H1 (cell line): ENCODE measurements at regions not wholly inside any gene's neighbourhood (a gene's known extent, or its start where the extent isn't known, plus 50 kb on each side); places are given as distances from the start of the nearest gene placed in this dataset.

ENCODE experiments used
- CTCF ChIA-PET: fragments of 300-600 bp; sonication (Branson Sonifier 250); formaldehyde crosslinking; loops from one replicate; lab custom pipeline; 2021; ENCODE audit not compliant: partially characterized antibody; lab: Charles Lee
- POLR2A ChIA-PET: fragments of 300-600 bp; sonication (Branson Sonifier 250); formaldehyde crosslinking; loops from one replicate; lab custom pipeline; 2021; ENCODE audit warnings: inconsistent platforms; ENCODE audit not compliant: partially characterized antibody; lab: Charles Lee
- DNase-seq, 2 experiments: peaks; one replicate each; pipeline versions ENCODE4 v3.0.0 to v3.0.0-alpha.2; 2010 to 2022; ENCODE audit warnings: low spot score in 2 of 2, low read depth in 1 of 2, mixed read lengths in 1 of 2
- FAIRE-seq: peaks from 2 replicates; lab custom pipeline; 2011; peaks lifted over from hg19 to GRCh38; lab: Jason Lieb, UNC
- H2AFZ ChIP-seq: 2 replicates; pipeline ENCODE4 v1.8.1; 2012; ENCODE audit warnings: low read length, inconsistent platforms
- H2AK5ac ChIP-seq: 2 replicates; pipeline ENCODE4 v1.6.1; 2013; ENCODE audit warnings: low read depth, low read length
- H2BK120ac ChIP-seq: replicated peaks from 2 replicates; pipeline ENCODE3; 2013; ENCODE audit warnings: low read depth, low read length, inconsistent platforms
- H2BK12ac ChIP-seq: 2 replicates; pipeline ENCODE4 v1.6.1; 2013; ENCODE audit warnings: low read depth, low read length
- H2BK15ac ChIP-seq: 2 replicates; pipeline ENCODE4 v1.6.1; 2013; ENCODE audit warnings: low read length
- H2BK20ac ChIP-seq: 2 replicates; pipeline ENCODE4 v1.6.1; 2013; ENCODE audit warnings: low read length
- H2BK5ac ChIP-seq: 2 replicates; pipeline ENCODE4 v1.6.1; 2013; ENCODE audit warnings: low read depth, low read length
- H3K14ac ChIP-seq: 2 replicates; pipeline ENCODE4 v1.6.1; 2013; ENCODE audit warnings: inconsistent platforms; ENCODE audit not compliant: insufficient read length
- H3K18ac ChIP-seq: 2 replicates; pipeline ENCODE4 v1.6.1; 2013; ENCODE audit warnings: low read length; ENCODE audit errors: extremely low read depth
- H3K23ac ChIP-seq: 2 replicates; pipeline ENCODE4 v1.6.1; 2013; ENCODE audit warnings: inconsistent platforms; ENCODE audit not compliant: insufficient read length
- H3K23me2 ChIP-seq: 2 replicates; pipeline ENCODE4 v1.6.1; 2013; ENCODE audit warnings: low read depth, low read length
- H3K27ac ChIP-seq: 2 replicates; pipeline ENCODE4 v1.6.1; 2011; ENCODE audit warnings: low read depth, low read length, inconsistent platforms
- H3K27me3 ChIP-seq, 4 experiments: replicated peaks in 1 of 4; 1 replicate in 1 of 4; 2 replicates in 3 of 4; pipeline versions ENCODE4 v1.6.1 to v1.8.1; 2011 to 2013; ENCODE audit warnings: low read length in 3 of 4, mild to moderate bottlenecking in 3 of 4, inconsistent platforms in 2 of 4, mixed read lengths in 2 of 4, moderate library complexity in 1 of 4; ENCODE audit not compliant: control insufficient read depth in 3 of 4, insufficient read depth in 3 of 4; ENCODE audit errors: extremely low read depth in 1 of 4
- H3K36me3 ChIP-seq, 4 experiments: 2 replicates each; pipeline versions ENCODE4 v1.6.1 to v1.8.1; 2011 to 2013; ENCODE audit warnings: mild to moderate bottlenecking in 4 of 4, low read length in 3 of 4, moderate library complexity in 2 of 4, control low read depth in 1 of 4, inconsistent platforms in 1 of 4; ENCODE audit not compliant: insufficient read depth in 4 of 4, control insufficient read depth in 2 of 4
- H3K4ac ChIP-seq: replicated peaks from 2 replicates; pipeline ENCODE3; 2013; ENCODE audit warnings: low read length, low read depth, mixed read lengths, inconsistent platforms; ENCODE audit not compliant: insufficient read length
- H3K4me1 ChIP-seq, 4 experiments: replicated peaks in 1 of 4; 1 replicate in 1 of 4; 2 replicates in 3 of 4; pipeline versions ENCODE4 v1.6.1 to v1.8.1; 2011 to 2013; ENCODE audit warnings: low read length in 3 of 4, inconsistent platforms in 2 of 4, mixed read lengths in 1 of 4; ENCODE audit not compliant: insufficient read depth in 4 of 4, control insufficient read depth in 3 of 4
- H3K4me2 ChIP-seq, 2 experiments: 2 replicates each; pipeline versions ENCODE4 v1.6.1 to v1.8.1; 2011 to 2013; ENCODE audit warnings: low read depth in 2 of 2, low read length in 2 of 2, control low read depth in 1 of 2, inconsistent platforms in 1 of 2, mild to moderate bottlenecking in 1 of 2; ENCODE audit not compliant: insufficient read depth in 1 of 2
- H3K4me3 ChIP-seq, 4 experiments: fragments of 200-600, 300-600 bp in 1 of 4; sonication (generic), shearing (Covaris generic), sonication (Bioruptor Twin) in 1 of 4; 2 replicates each; pipeline versions ENCODE4 v1.5.1 to v1.8.1; 2011 to 2016; ENCODE audit warnings: low read length in 4 of 4, low read depth in 3 of 4, control low read depth in 2 of 4, inconsistent platforms in 2 of 4, mild to moderate bottlenecking in 2 of 4, mixed read lengths in 1 of 4, moderate library complexity in 1 of 4; ENCODE audit not compliant: insufficient read depth in 2 of 4; ENCODE audit errors: extremely low read depth in 1 of 4
- H3K56ac ChIP-seq: replicated peaks from 2 replicates; pipeline ENCODE3; 2013; ENCODE audit warnings: low read depth, mild to moderate bottlenecking, mixed read lengths, low read length, inconsistent platforms; ENCODE audit not compliant: insufficient read length
- H3K79me1 ChIP-seq: 2 replicates; pipeline ENCODE4 v1.6.1; 2013; ENCODE audit warnings: low read depth, low read length, control low read depth
- H3K79me2 ChIP-seq, 2 experiments: 2 replicates each; pipeline versions ENCODE4 v1.6.1 to v1.8.1; 2012 to 2013; ENCODE audit warnings: low read length in 2 of 2, mild to moderate bottlenecking in 2 of 2, inconsistent platforms in 1 of 2; ENCODE audit not compliant: insufficient read depth in 2 of 2, control insufficient read depth in 1 of 2
- H3K9ac ChIP-seq, 4 experiments: replicated peaks in 1 of 4; 1 replicate in 1 of 4; 2 replicates in 3 of 4; pipeline versions ENCODE4 v1.6.1 to v1.8.1; 2011 to 2013; ENCODE audit warnings: low read depth in 3 of 4, low read length in 3 of 4, control low read depth in 2 of 4, mild to moderate bottlenecking in 2 of 4, moderate library complexity in 2 of 4, inconsistent platforms in 1 of 4; ENCODE audit errors: extremely low read depth in 1 of 4
- H3K9me3 ChIP-seq, 2 experiments: 2 replicates each; pipeline versions ENCODE4 v1.6.1 to v1.8.1; 2012 to 2013; ENCODE audit warnings: mild to moderate bottlenecking in 2 of 2, moderate library complexity in 2 of 2, control low read depth in 1 of 2, inconsistent platforms in 1 of 2, low read depth in 1 of 2, low read length in 1 of 2, mixed read lengths in 1 of 2; ENCODE audit not compliant: insufficient read depth in 2 of 2
- H4K20me1 ChIP-seq, 2 experiments: replicated peaks in 1 of 2; 2 replicates each; pipeline versions ENCODE3 to v1.8.1; 2011 to 2013; ENCODE audit warnings: inconsistent platforms in 2 of 2, low read length in 2 of 2, mild to moderate bottlenecking in 1 of 2; ENCODE audit not compliant: insufficient read depth in 2 of 2, control insufficient read depth in 1 of 2
- H4K5ac ChIP-seq: 2 replicates; pipeline ENCODE4 v1.6.1; 2013; ENCODE audit warnings: low read length, low read depth, mixed read lengths, inconsistent platforms; ENCODE audit not compliant: insufficient read length
- H4K8ac ChIP-seq: 2 replicates; pipeline ENCODE4 v1.8.0; 2013; ENCODE audit warnings: mild to moderate bottlenecking, moderate library complexity, low read length, inconsistent platforms; ENCODE audit not compliant: insufficient read depth; ENCODE audit errors: extremely low read depth
- H4K91ac ChIP-seq: replicated peaks from 2 replicates; pipeline ENCODE3; 2013; ENCODE audit warnings: low read length, mixed read lengths, inconsistent platforms; ENCODE audit not compliant: insufficient read length
- CTCF ChIP-seq, 3 experiments: IDR thresholded peaks; 1 replicate in 2 of 3; 2 replicates in 1 of 3; pipeline versions ENCODE4 v1.5.1 to v1.6.1; 2011; ENCODE audit warnings: low read length in 3 of 3, mild to moderate bottlenecking in 3 of 3, inconsistent platforms in 2 of 3, low read depth in 1 of 3, moderate library complexity in 1 of 3; ENCODE audit not compliant: insufficient read depth in 1 of 3; ENCODE audit errors: control extremely low read depth in 1 of 3
- FOSL1 ChIP-seq: IDR thresholded peaks from 2 replicates; pipeline ENCODE4 v1.6.1; 2011; ENCODE audit warnings: mild to moderate bottlenecking, low read depth, low read length, moderate library complexity; ENCODE audit not compliant: insufficient read depth
- NANOG ChIP-seq: IDR thresholded peaks from 2 replicates; pipeline ENCODE4 v1.6.1; 2011; ENCODE audit warnings: low read length, low read depth, mild to moderate bottlenecking, inconsistent platforms; ENCODE audit not compliant: insufficient read depth, poor library complexity, severe bottlenecking
- POU5F1 ChIP-seq: IDR thresholded peaks from 2 replicates; pipeline ENCODE4 v1.6.1; 2011; ENCODE audit warnings: low read depth, mild to moderate bottlenecking, low read length, moderate library complexity
- SIN3A ChIP-seq, 2 experiments: IDR thresholded peaks in 1 of 2; conservative IDR thresholded peaks in 1 of 2; 2 replicates each; pipeline ENCODE4 v1.6.1; 2011 to 2012; ENCODE audit warnings: low read length in 2 of 2, improper control_type of control experiment in 1 of 2, low read depth in 1 of 2, mild to moderate bottlenecking in 1 of 2
- TAF7 ChIP-seq: optimal IDR thresholded peaks from 2 replicates; pipeline ENCODE3; 2011; ENCODE audit warnings: low read depth, mild to moderate bottlenecking, inconsistent platforms, low read length, moderate library complexity, borderline replicate concordance
- WGBS, 2 experiments: shearing (Covaris generic) in 1 of 2; methylation state at CpG; one replicate each; pipeline versions ENCODE4 v1.1.6 to v1.1.7; 2013 to 2015; ENCODE audit warnings: low lambda C conversion rate in 2 of 2, mixed read lengths in 2 of 2, inconsistent platforms in 1 of 2, low coverage in 1 of 2, missing lambda C conversion rate in 1 of 2; ENCODE audit not compliant: insufficient replicate concordance in 2 of 2, insufficient coverage in 1 of 2, insufficient read length in 1 of 2; ENCODE audit errors: extremely low coverage in 1 of 2, missing lambda C conversion rate in 1 of 2; 5-methylcytosine and 5-hydroxymethylcytosine counted together

DNA sequence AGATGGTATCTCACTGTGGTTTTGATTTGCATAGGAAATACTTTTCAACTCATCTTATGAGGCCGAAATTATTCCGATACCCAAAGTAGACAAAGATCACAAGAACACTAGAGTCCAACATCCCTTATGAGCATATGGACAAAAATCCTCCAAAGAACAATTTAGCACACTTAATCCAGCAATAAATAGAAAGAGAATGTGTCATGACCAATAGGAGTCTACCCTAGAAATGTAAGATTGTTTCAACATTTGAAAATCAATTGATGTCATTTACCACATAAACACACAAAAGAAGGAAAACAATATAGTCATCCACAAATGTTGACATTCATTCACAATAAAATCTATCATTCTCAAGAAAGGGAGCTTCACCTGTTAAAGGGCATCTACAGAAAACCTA, 307.8 kb upstream of the SMIM21 start:
- H3K23ac ChIP-seq = no peak overlapping the region
- no peaks in the 10 kb centered on the region for H3K79me1 ChIP-seq
- no peak for DNase-seq
- no peaks in the 10 kb centered on the region for H3K79me2 ChIP-seq
- H3K4ac ChIP-seq = no peak overlapping the region
- peaks cover 3 to 8% of the 10 kb centered on the region in 2 experiments; a peak in 3 of 4 replicates for H3K9me3 ChIP-seq
- H3K4me1 ChIP-seq = no peaks in the 10 kb centered on the region
- no peak overlapping the region for H4K5ac ChIP-seq
- H3K27ac ChIP-seq = no peak overlapping the region
- no peak overlapping the region for H3K4me2 ChIP-seq
- no peak overlapping the region for H3K56ac ChIP-seq
- H2BK120ac ChIP-seq = no peak overlapping the region
- no peak for FAIRE-seq
- H3K9ac ChIP-seq = no peak overlapping the region
- POLR2A ChIA-PET = no interaction called here
- no peak overlapping the region for H3K4me3 ChIP-seq
- H4K91ac ChIP-seq = no peak overlapping the region
- no peaks in the 10 kb centered on the region for H4K20me1 ChIP-seq
- no peak overlapping the region for H3K14ac ChIP-seq
- H3K36me3 ChIP-seq = no peaks in the 10 kb centered on the region
- no peak overlapping the region for H2AFZ ChIP-seq
- 97% methylated on average over 2 of the region's 2 CpGs; no CpG with 5 or more reads in 1 of the 2 experiments for WGBS, 2 experiments
- H3K27me3 ChIP-seq = no peaks in the 10 kb centered on the region
- no peak overlapping the region for H2BK12ac ChIP-seq
- H2BK15ac ChIP-seq = no peak overlapping the region
- H3K18ac ChIP-seq = no peak overlapping the region
- H2BK20ac ChIP-seq = no peak overlapping the region
- no peaks in the 10 kb centered on the region for H3K23me2 ChIP-seq
- no peak overlapping the region for H2AK5ac ChIP-seq
- no peak overlapping the region for H2BK5ac ChIP-seq
- no peak overlapping the region for H4K8ac ChIP-seq
- CTCF ChIA-PET = no interaction called here
- TF ChIP-seq FOSL1 (no peak), SIN3A (conservative IDR thresholded peaks at IDR 0.05 in 1 of 2, IDR thresholded peaks at IDR 0.05 in 1 of 2; ENCODE audit: low read depth in 1 of 2, low read length in 2 of 2) (no peak), POU5F1 (no peak), NANOG (no peak), TAF7 (no peak), CTCF (IDR thresholded peaks at IDR 0.05; ENCODE audit: control extremely low read depth in 1 of 3, insufficient read depth in 1 of 3, low read depth in 1 of 3, low read length in 3 of 3) (no peak)
